Activated CD8-positive, alpha-beta T cell treated with anti-CD3 and anti-CD28 coated beads, Interleukin-2, amount 10 ng/mL, durations not matched to agents 7 days and 5 days (primary cell): ENCODE measurements at regions not wholly inside any gene's neighbourhood (a gene's known extent, or its start where the extent isn't known, plus 50 kb on each side); places are given as distances from the start of the nearest gene placed in this dataset.

Source experiments
- ATAC-seq: fragments of 150-1000 bp; cut with Tn5 transposase; one replicate; pipeline ENCODE4 v1.10.0; 2021; ENCODE audit warnings: moderate library complexity
- CTCF ChIA-PET: fragments of 350-600 bp; sonication (Branson Sonifier 250); formaldehyde crosslinking; loops from one replicate; lab custom pipeline; 2021; ENCODE audit warnings: antibody characterized with exemption; lab: Charles Lee
- POLR2A ChIA-PET: fragments of 350-600 bp; sonication (Branson Sonifier 250); formaldehyde crosslinking; loops from one replicate; lab custom pipeline; 2021; ENCODE audit warnings: antibody characterized with exemption; lab: Charles Lee
- DNase-seq: peaks from one replicate; pipeline ENCODE4 v3.0.0-alpha.2; 2020
- H3K27ac Mint-ChIP-seq: one replicate; pipeline ENCODE4 v1.8.0; 2021; ENCODE audit warnings: mild to moderate bottlenecking, mixed read lengths
- H3K27me3 Mint-ChIP-seq: one replicate; pipeline ENCODE4 v1.8.0; 2021; ENCODE audit warnings: low read depth, mixed read lengths
- H3K36me3 Mint-ChIP-seq: one replicate; pipeline ENCODE4 v1.8.0; 2021; ENCODE audit warnings: low read depth, mixed read lengths
- H3K4me1 Mint-ChIP-seq: one replicate; pipeline ENCODE4 v1.8.0; 2021; ENCODE audit warnings: low read depth, mixed read lengths
- H3K4me3 Mint-ChIP-seq: one replicate; pipeline ENCODE4 v1.8.0; 2021; ENCODE audit warnings: mild to moderate bottlenecking, mixed read lengths
- H3K9me3 Mint-ChIP-seq: one replicate; pipeline ENCODE4 v1.8.0; 2022; ENCODE audit warnings: mixed read lengths; ENCODE audit not compliant: insufficient read depth

- Mint-ChIP-seq H3K36me3 (no peaks in the 10 kb centered on the region), H3K27ac (no peak overlapping the region), H3K4me1 (no peaks in the 10 kb centered on the region), H3K4me3 (no peak overlapping the region), H3K9me3 (no peaks in the 10 kb centered on the region), H3K27me3 (peaks cover 4% of the 10 kb centered on the region)
- POLR2A ChIA-PET: no interaction called here
- no peak for DNase-seq
- CTCF ChIA-PET: no interaction called here
- ATAC-seq: no peak
These were observed 205.2 kb upstream of the MARCKS start for GRCh38 chr6:113651920-113652319.

GRCh38 chr6:113653275-113653674 lies 203.9 kb upstream of the MARCKS start:
- Mint-ChIP-seq H3K4me3 (no peak overlapping the region), H3K36me3 (no peaks in the 10 kb centered on the region), H3K27ac (no peak overlapping the region), H3K27me3 (peaks cover 4% of the 10 kb centered on the region), H3K4me1 (no peaks in the 10 kb centered on the region), H3K9me3 (no peaks in the 10 kb centered on the region)
- ATAC-seq (no peak), DNase-seq (no peak)
- POLR2A ChIA-PET: no interaction called here
- CTCF ChIA-PET: no interaction called here

- ChIA-PET CTCF (no interaction called here), POLR2A (no interaction called here)
- H3K4me3 Mint-ChIP-seq: no peak overlapping the region
- H3K4me1 Mint-ChIP-seq: no peaks in the 10 kb centered on the region
- no peaks in the 10 kb centered on the region for H3K9me3 Mint-ChIP-seq
- no peak overlapping the region for H3K27ac Mint-ChIP-seq
- H3K27me3 Mint-ChIP-seq: peaks cover under 1% of the 10 kb centered on the region
- no peaks in the 10 kb centered on the region for H3K36me3 Mint-ChIP-seq
- no peak for DNase-seq
- ATAC-seq: no peak
These were observed 202.7 kb upstream of the MARCKS start for GRCh38 chr6:113654396-113654795.

GRCh38 chr6:113655761-113656160 lies 201.4 kb upstream of the MARCKS start:
- H3K4me3 Mint-ChIP-seq: no peak overlapping the region
- H3K9me3 Mint-ChIP-seq: no peaks in the 10 kb centered on the region
- H3K4me1 Mint-ChIP-seq: no peaks in the 10 kb centered on the region
- CTCF ChIA-PET: no interaction called here
- no peaks in the 10 kb centered on the region for H3K36me3 Mint-ChIP-seq
- DNase-seq (no peak), ATAC-seq (no peak)
- POLR2A ChIA-PET: no interaction called here
- no peak overlapping the region for H3K27ac Mint-ChIP-seq
- H3K27me3 Mint-ChIP-seq: no peaks in the 10 kb centered on the region

GRCh38 chr6:113659762-113660404 lies 197.3 kb upstream of the MARCKS start:
- no peaks in the 10 kb centered on the region for H3K4me1 Mint-ChIP-seq
- no peaks in the 10 kb centered on the region for H3K27me3 Mint-ChIP-seq
- ChIA-PET CTCF (no interaction called here), POLR2A (no interaction called here)
- H3K9me3 Mint-ChIP-seq: no peaks in the 10 kb centered on the region
- DNase-seq (no peak), ATAC-seq (no peak)
- H3K27ac Mint-ChIP-seq: no peak overlapping the region
- no peak overlapping the region for H3K4me3 Mint-ChIP-seq
- no peaks in the 10 kb centered on the region for H3K36me3 Mint-ChIP-seq

- Mint-ChIP-seq H3K4me3 (no peak overlapping the region), H3K27ac (no peak overlapping the region), H3K27me3 (no peaks in the 10 kb centered on the region), H3K9me3 (no peaks in the 10 kb centered on the region), H3K36me3 (no peaks in the 10 kb centered on the region), H3K4me1 (no peaks in the 10 kb centered on the region)
- no peak for ATAC-seq
- DNase-seq: no peak
- ChIA-PET POLR2A (no interaction called here), CTCF (no interaction called here)
These were observed 196.3 kb upstream of the MARCKS start for GRCh38 chr6:113660819-113661218.

GRCh38 chr6:113662093-113662665 lies 195.0 kb upstream of the MARCKS start:
- Mint-ChIP-seq H3K27ac (no peak overlapping the region), H3K9me3 (no peaks in the 10 kb centered on the region), H3K27me3 (no peaks in the 10 kb centered on the region), H3K4me3 (no peak overlapping the region), H3K4me1 (no peaks in the 10 kb centered on the region), H3K36me3 (no peaks in the 10 kb centered on the region)
- ChIA-PET CTCF (no interaction called here), POLR2A (no interaction called here)
- ATAC-seq (no peak), DNase-seq (no peak)

GRCh38 chr6:113662688-113663333 lies 194.3 kb upstream of the MARCKS start:
- Mint-ChIP-seq H3K36me3 (no peaks in the 10 kb centered on the region), H3K4me3 (no peak overlapping the region), H3K9me3 (no peaks in the 10 kb centered on the region), H3K27ac (no peak overlapping the region), H3K27me3 (no peaks in the 10 kb centered on the region), H3K4me1 (no peaks in the 10 kb centered on the region)
- CTCF ChIA-PET: no interaction called here
- ATAC-seq (no peak), DNase-seq (no peak)
- POLR2A ChIA-PET: no interaction called here

GRCh38 chr6:113664909-113665308 lies 192.2 kb upstream of the MARCKS start:
- POLR2A ChIA-PET: no interaction called here
- H3K9me3 Mint-ChIP-seq: no peaks in the 10 kb centered on the region
- no peak for ATAC-seq
- H3K4me1 Mint-ChIP-seq: no peaks in the 10 kb centered on the region
- H3K27ac Mint-ChIP-seq: no peak overlapping the region
- H3K4me3 Mint-ChIP-seq: no peak overlapping the region
- H3K27me3 Mint-ChIP-seq: no peaks in the 10 kb centered on the region
- no peak for DNase-seq
- no peaks in the 10 kb centered on the region for H3K36me3 Mint-ChIP-seq
- CTCF ChIA-PET: no interaction called here

GRCh38 chr6:113668641-113669408 lies 188.3 kb upstream of the MARCKS start:
- H3K27me3 Mint-ChIP-seq: peaks cover 2% of the 10 kb centered on the region
- CTCF ChIA-PET: no interaction called here
- H3K27ac Mint-ChIP-seq: no peak overlapping the region
- no peak overlapping the region for H3K4me3 Mint-ChIP-seq
- H3K36me3 Mint-ChIP-seq: no peaks in the 10 kb centered on the region
- H3K4me1 Mint-ChIP-seq: no peaks in the 10 kb centered on the region
- no peak for ATAC-seq
- H3K9me3 Mint-ChIP-seq: no peaks in the 10 kb centered on the region
- DNase-seq: no peak
- POLR2A ChIA-PET: no interaction called here

- Mint-ChIP-seq H3K36me3 (no peaks in the 10 kb centered on the region), H3K4me3 (no peak overlapping the region), H3K4me1 (no peaks in the 10 kb centered on the region), H3K9me3 (no peaks in the 10 kb centered on the region), H3K27me3 (peaks cover 2% of the 10 kb centered on the region), H3K27ac (no peak overlapping the region)
- no peak for DNase-seq
- no peak for ATAC-seq
- ChIA-PET CTCF (no interaction called here), POLR2A (no interaction called here)
These were observed 187.5 kb upstream of the MARCKS start for GRCh38 chr6:113669606-113670005.

- DNase-seq: no peak
- H3K4me1 Mint-ChIP-seq: no peaks in the 10 kb centered on the region
- ATAC-seq: no peak
- no peaks in the 10 kb centered on the region for H3K36me3 Mint-ChIP-seq
- H3K4me3 Mint-ChIP-seq: no peak overlapping the region
- no peaks in the 10 kb centered on the region for H3K9me3 Mint-ChIP-seq
- ChIA-PET CTCF (no interaction called here), POLR2A (no interaction called here)
- peaks cover 2% of the 10 kb centered on the region for H3K27me3 Mint-ChIP-seq
- no peak overlapping the region for H3K27ac Mint-ChIP-seq
These were observed 185.7 kb upstream of the MARCKS start for GRCh38 chr6:113671421-113671820.
